ENCODE measurements at regions not wholly inside any gene's neighbourhood (a gene's known extent, or its start where the extent isn't known, plus 50 kb on each side); places are given as distances from the start of the nearest gene placed in this dataset.

DNA sequence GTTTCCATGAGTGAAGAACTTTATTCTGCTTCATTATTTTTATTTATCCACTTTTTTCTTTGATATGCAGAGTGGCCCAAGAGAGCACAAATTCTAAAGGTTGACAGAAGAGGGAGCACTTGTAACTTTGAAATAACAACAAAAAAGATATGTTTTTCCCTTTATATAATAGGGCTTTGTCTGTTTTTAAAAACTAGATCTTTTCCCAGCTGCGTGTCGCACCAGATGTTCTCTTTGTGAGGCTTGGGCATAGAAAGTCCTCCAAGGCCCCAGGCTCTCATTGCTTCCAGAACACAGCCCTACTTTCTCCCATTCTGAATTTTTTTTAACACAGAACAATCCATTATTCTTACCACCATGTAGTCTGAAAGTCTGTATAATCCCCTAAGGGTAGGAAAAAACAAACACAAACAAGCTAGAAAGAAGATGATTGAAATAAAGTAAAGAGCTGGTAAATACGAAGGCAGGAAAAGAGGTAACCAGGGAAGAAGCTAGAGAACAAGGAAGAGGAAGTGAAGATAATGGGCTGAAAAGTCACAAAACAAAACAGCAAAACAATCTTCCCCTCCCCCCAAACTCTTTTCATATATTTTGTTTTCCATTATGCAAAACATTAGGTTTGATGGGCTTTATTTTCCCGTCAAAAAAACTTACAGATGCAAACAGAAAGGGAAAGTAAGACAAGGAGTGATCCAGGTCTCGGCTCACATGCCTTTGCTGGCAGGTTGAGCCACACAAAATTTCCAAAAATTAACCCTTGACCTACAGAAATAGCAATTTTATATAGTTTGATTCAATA is 160.4 kb downstream of the ABCA8 start:
- H3K36me3 ChIP-seq: no peaks in the 10 kb centered on the region
- no peaks in the 10 kb centered on the region for H3K27me3 ChIP-seq (replicated peaks; ENCODE audit: insufficient read depth)
- no peak overlapping the region for H3K4me3 ChIP-seq
- peak overlapping the region; percentile 29 to 45 for H3K27ac ChIP-seq
- TF ChIP-seq POLR2AphosphoS5 (IDR thresholded peaks at IDR 0.05): no peak
- TF ChIP-seq, protein P1, sequence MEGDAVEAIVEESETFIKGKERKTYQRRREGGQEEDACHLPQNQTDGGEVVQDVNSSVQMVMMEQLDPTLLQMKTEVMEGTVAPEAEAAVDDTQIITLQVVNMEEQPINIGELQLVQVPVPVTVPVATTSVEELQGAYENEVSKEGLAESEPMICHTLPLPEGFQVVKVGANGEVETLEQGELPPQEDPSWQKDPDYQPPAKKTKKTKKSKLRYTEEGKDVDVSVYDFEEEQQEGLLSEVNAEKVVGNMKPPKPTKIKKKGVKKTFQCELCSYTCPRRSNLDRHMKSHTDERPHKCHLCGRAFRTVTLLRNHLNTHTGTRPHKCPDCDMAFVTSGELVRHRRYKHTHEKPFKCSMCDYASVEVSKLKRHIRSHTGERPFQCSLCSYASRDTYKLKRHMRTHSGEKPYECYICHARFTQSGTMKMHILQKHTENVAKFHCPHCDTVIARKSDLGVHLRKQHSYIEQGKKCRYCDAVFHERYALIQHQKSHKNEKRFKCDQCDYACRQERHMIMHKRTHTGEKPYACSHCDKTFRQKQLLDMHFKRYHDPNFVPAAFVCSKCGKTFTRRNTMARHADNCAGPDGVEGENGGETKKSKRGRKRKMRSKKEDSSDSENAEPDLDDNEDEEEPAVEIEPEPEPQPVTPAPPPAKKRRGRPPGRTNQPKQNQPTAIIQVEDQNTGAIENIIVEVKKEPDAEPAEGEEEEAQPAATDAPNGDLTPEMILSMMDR (IDR thresholded peaks at IDR 0.05): peak in 2 of 4 experiments; percentile 32 to 43
- no peak for TF ChIP-seq POLR2A (IDR thresholded peaks at IDR 0.05)
- WGBS: 33% methylated on average over 5 of the region's 5 CpGs
- intact Hi-C loops (cut with DNase I): no loop called here
- H3K9me3 ChIP-seq: no peaks in the 10 kb centered on the region
- no peak for DNase-seq (ENCODE audit: low spot score)
- no peaks in the 10 kb centered on the region for H3K4me1 ChIP-seq (replicated peaks)

DNA sequence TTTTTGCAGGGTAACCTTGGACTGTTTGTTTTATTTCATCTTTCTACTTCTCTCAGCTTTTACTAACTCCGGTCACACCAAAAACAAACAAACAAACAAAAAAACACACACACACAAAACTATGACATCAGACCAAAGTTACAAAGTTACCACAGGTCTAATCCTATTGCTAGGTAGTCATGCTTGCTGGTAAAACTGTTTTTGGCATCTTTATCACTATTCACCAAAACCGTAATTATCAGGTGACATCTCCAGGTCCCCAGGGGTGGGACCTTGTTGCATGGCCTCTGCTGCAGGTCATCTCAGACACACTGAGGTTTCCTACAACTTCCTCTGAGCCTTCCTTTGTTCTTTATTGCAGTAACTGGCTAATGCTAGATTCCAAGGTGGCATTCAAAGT is 162.3 kb downstream of the ABCA8 start:
- Histone ChIP-seq H3K27ac (no peak overlapping the region), H3K36me3 (no peaks in the 10 kb centered on the region), H3K9me3 (no peaks in the 10 kb centered on the region), H3K4me1 (replicated peaks) (no peaks in the 10 kb centered on the region), H3K4me3 (no peak overlapping the region), H3K27me3 (replicated peaks; ENCODE audit: insufficient read depth) (no peaks in the 10 kb centered on the region)
- DNase-seq (ENCODE audit: low spot score): no peak
- no peak for TF ChIP-seq POLR2A (IDR thresholded peaks at IDR 0.05)
- TF ChIP-seq POLR2AphosphoS5 (IDR thresholded peaks at IDR 0.05): no peak
- TF ChIP-seq, protein P1 (IDR thresholded peaks at IDR 0.05): no peak
- intact Hi-C loops (cut with DNase I): no loop called here
- 31% methylated on average over 2 of the region's 2 CpGs for WGBS

DNA sequence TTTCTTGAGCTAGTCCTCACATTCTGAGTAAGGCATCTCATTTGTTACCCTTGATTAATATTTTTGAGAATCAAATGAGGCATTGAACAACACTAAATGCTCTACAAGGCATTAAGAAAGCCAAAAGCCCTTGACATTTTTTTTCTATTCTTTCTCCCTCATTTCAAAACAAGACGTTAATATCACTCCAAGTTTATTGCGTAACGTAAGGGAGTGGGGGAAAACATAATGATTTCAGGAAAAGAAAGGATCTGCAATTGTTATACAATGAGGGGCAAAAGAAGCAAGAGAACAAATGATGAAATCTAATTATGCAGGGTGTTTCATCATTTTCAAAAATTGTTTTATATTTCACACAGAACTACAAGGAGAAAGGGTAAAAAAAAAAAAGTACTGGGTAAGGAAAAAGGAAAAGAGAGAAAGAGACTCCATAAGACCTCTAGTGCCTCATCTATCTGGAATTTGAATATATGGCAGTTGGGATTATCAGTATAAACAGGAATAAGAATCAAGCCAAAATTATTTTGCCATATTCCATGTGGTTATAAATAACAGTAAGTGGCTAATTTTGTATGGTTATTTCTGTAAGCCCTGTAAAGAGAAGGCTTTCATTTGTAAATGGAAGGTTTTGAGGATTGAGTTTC is 163.0 kb downstream of the ABCA8 start:
- H3K9me3 ChIP-seq: no peaks in the 10 kb centered on the region
- no peak for DNase-seq (ENCODE audit: low spot score)
- no peak overlapping the region for H3K4me3 ChIP-seq
- H3K27ac ChIP-seq: no peak overlapping the region
- WGBS: 56% methylated on average over 3 of the region's 3 CpGs
- H3K4me1 ChIP-seq (replicated peaks): no peaks in the 10 kb centered on the region
- intact Hi-C loops (cut with DNase I): no loop called here
- no peaks in the 10 kb centered on the region for H3K27me3 ChIP-seq (replicated peaks; ENCODE audit: insufficient read depth)
- TF ChIP-seq POLR2A (IDR thresholded peaks at IDR 0.05) (no peak), POLR2AphosphoS5 (IDR thresholded peaks at IDR 0.05) (no peak)
- TF ChIP-seq, protein P1 (IDR thresholded peaks at IDR 0.05): no peak
- no peaks in the 10 kb centered on the region for H3K36me3 ChIP-seq

DNA sequence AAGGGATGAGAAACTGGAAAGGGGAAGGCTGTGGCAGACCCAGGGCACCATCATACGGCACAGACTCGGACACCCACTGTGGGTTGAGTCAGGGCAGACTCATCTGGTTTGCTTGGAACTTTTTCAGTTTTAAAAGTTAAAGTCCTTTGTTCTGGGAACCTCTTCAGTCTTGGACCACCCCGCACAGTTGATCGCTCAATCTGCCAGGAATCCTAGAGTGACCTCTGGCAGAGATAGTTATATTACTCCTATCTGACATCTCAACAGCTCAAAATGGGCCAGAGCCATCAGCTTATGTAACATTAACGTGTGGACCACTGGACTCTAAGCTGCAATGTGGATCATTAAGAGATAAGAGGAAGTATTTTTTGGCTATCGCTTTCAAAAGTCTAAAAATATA is 164.3 kb downstream of the ABCA8 start:
- no peak overlapping the region for H3K27ac ChIP-seq
- H3K4me1 ChIP-seq (replicated peaks): no peaks in the 10 kb centered on the region
- WGBS: 54% methylated on average over 6 of the region's 6 CpGs
- TF ChIP-seq POLR2A (IDR thresholded peaks at IDR 0.05) (no peak), POLR2AphosphoS5 (IDR thresholded peaks at IDR 0.05) (no peak)
- TF ChIP-seq, protein P1 (IDR thresholded peaks at IDR 0.05): no peak
- intact Hi-C loops (cut with DNase I): no loop called here
- H3K36me3 ChIP-seq: no peaks in the 10 kb centered on the region
- DNase-seq (ENCODE audit: low spot score): no peak
- H3K27me3 ChIP-seq (replicated peaks; ENCODE audit: insufficient read depth): no peaks in the 10 kb centered on the region
- H3K4me3 ChIP-seq: no peak overlapping the region
- H3K9me3 ChIP-seq: no peaks in the 10 kb centered on the region

DNA sequence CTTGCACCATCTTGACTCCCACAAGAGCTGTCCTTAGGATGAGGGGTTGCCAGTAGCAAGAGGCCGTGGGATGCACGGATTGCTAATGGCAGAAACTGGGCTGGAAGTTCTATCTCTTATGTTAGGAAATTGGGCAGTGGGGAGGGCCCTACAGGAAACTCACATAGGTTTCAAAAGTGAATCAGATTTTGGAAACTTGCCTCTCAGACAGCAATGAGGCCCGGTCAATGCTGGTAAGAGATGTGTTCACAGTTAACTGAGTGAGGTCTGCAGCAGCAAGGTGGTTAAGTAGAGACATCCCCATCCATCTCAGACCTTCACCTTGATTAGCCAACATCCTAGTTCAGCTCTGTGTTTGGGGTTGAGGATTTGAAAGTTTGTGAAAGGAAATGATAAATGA is 164.7 kb downstream of the ABCA8 start:
- Histone ChIP-seq H3K27ac (no peak overlapping the region), H3K4me3 (no peak overlapping the region)
- TF ChIP-seq, protein P1 (IDR thresholded peaks at IDR 0.05): no peak
- TF ChIP-seq POLR2A (IDR thresholded peaks at IDR 0.05): no peak
- no peak for TF ChIP-seq POLR2AphosphoS5 (IDR thresholded peaks at IDR 0.05)

More for the DNA sequence above, 164.7 kb downstream of the ABCA8 start:
- DNase-seq (ENCODE audit: low spot score): no peak
- Histone ChIP-seq H3K27me3 (replicated peaks; ENCODE audit: insufficient read depth) (no peaks in the 10 kb centered on the region), H3K4me1 (replicated peaks) (no peaks in the 10 kb centered on the region), H3K9me3 (no peaks in the 10 kb centered on the region), H3K36me3 (no peaks in the 10 kb centered on the region)
- 95% methylated on average over 3 of the region's 3 CpGs for WGBS
- intact Hi-C loops (cut with DNase I): no loop called here
